Stomach (tissue), 8 donors: ENCODE measurements at regions not wholly inside any gene's neighbourhood (a gene's known extent, or its start where the extent isn't known, plus 50 kb on each side); places are given as distances from the start of the nearest gene placed in this dataset.
A peak's percentile ranks its signal among the peaks of the same experiment; 100 is the strongest.

Experiments
- DNase-seq, 2 donors: peaks; one replicate each; pipeline versions ENCODE4 v3.0.0 to v3.0.0-alpha.2; 2013 to 2019
- H3K27ac ChIP-seq, 5 donors: fragments of 200-600 bp in 4 of 5; sonication (generic) in 4 of 5; one replicate each; pipeline ENCODE4 v1.5.1; 2013 to 2019; ENCODE audit warnings: mild to moderate bottlenecking in 1 of 5, moderate library complexity in 1 of 5
- H3K27me3 ChIP-seq, 3 donors: fragments of 200-600 bp; sonication (generic); one replicate each; pipeline ENCODE4 v1.5.1; 2017 to 2019; ENCODE audit warnings: mixed run types in 1 of 3
- H3K36me3 ChIP-seq, 4 donors: fragments of 200-600 bp; sonication (generic); 1 replicate in 3 of 4; 2 replicates in 1 of 4; pipeline ENCODE4 v1.5.1; 2016 to 2019
- H3K4me1 ChIP-seq, 4 donors: fragments of 200-600 bp; sonication (generic); one replicate each; pipeline ENCODE4 v1.5.1; 2016 to 2019
- H3K4me3 ChIP-seq, 4 donors: fragments of 200-600 bp; sonication (generic) in 3 of 4; one replicate each; pipeline ENCODE4 v1.5.1; 2016 to 2019; ENCODE audit warnings: mild to moderate bottlenecking in 1 of 4
- H3K9me3 ChIP-seq, 4 donors: fragments of 200-600 bp; sonication (generic); one replicate each; pipeline ENCODE4 v1.5.1; 2016 to 2019
- CTCF ChIP-seq, 7 experiments: fragments of 450-650 bp in 4 of 7; fragments of 200-600 bp in 3 of 7; sonication (generic) in 3 of 7; IDR thresholded peaks; one replicate each; pipeline ENCODE4 v1.5.1; 2016 to 2019; ENCODE audit warnings: antibody characterized with exemption in 7 of 7, control low read depth in 2 of 7, mild to moderate bottlenecking in 1 of 7
- EP300 ChIP-seq: sonication (generic); formaldehyde crosslinking; IDR thresholded peaks from one replicate; pipeline ENCODE4 v1.6.1; 2017; ENCODE audit warnings: antibody characterized with exemption
- POLR2A ChIP-seq, 4 donors: fragments of 450-650 bp; IDR thresholded peaks; one replicate each; pipeline ENCODE4 v1.6.1; 2016; ENCODE audit warnings: antibody characterized with exemption in 4 of 4, control low read depth in 2 of 4, mild to moderate bottlenecking in 1 of 4, moderate library complexity in 1 of 4
- POLR2AphosphoS5 ChIP-seq, 3 donors: sonication (generic); formaldehyde crosslinking; IDR thresholded peaks; one replicate each; pipeline ENCODE4 v1.6.1; 2016; ENCODE audit warnings: antibody characterized with exemption in 3 of 3
- WGBS, 5 donors: extraction: QIAGEN DNeasy Blood & Tissue Kit in 3 of 5; methylation state at CpG; one replicate each; pipeline versions ENCODE4 v1.1.5 to v1.1.7; 2013 to 2018; 5-methylcytosine and 5-hydroxymethylcytosine counted together
- intact Hi-C: fragments of 100-400 bp; cut with DNase I; formaldehyde crosslinking; loops from one replicate; pipeline ENCODE4 v1.15.1; 2023; ENCODE audit warnings: low total_unique reads
- donor health status: healthy with polysubstance abuse.
- donor health status: Bipolar disorder and iron deficiency.
- donor health status: healthy.

- 38 to 60% (median 59%) methylated on average over 6 of the region's 6 CpGs for WGBS, 5 donors
Observed at GRCh38 chr1:55476445-55477015, 261.4 kb upstream of the USP24 start.

DNA sequence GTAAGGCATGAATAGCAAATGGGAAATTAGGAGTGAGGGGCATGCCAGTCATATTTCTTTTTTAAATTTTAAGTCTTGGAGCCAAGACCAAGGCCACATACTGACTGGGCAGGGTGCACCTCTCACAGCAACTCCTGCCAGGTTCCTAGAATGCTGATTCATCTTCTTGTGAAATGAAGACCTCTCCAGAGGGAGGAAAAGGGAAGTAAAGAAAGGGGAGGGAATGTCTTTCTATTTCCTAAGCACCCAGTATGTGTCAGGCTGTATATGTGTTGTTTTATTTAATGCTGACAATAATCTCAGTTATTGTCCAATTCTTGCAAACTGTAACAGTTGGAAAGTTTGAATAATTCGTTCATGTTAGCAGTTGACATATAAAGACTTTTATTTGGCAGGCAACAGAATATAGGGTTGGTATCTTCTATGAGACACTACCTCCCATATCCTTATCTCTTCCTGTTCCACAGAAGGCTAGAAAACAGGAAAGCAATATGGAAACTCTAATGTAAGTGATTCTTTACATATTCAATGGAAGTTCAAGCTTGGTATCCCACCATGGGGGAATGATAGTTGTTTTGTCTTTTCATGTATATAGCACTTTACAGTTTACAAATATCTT lies 259.1 kb upstream of the USP24 start:
- TF ChIP-seq CTCF (IDR thresholded peaks at IDR 0.05) (no peak), POLR2A (IDR thresholded peaks at IDR 0.05) (no peak), EP300 (no peak), POLR2AphosphoS5 (IDR thresholded peaks at IDR 0.05) (no peak)
- Histone ChIP-seq H3K27ac (no peak overlapping the region), H3K4me3 (no peak overlapping the region), H3K4me1 (peaks cover 0 to 8% (median 2%) of the 10 kb centered on the region in 4 donors), H3K9me3 (no peaks in the 10 kb centered on the region), H3K27me3 (peaks cover 0 to 4% (median 0%) of the 10 kb centered on the region in 3 donors), H3K36me3 (no peaks in the 10 kb centered on the region)
- DNase-seq, result no peak
- intact Hi-C loops, result no loop called here
- 43 to 70% (median 59%) methylated on average over 1 of the region's 1 CpG for WGBS, 5 donors

More at GRCh38 chr1:55476445-55477015, 261.4 kb upstream of the USP24 start:
- H3K9me3 ChIP-seq, result no peaks in the 10 kb centered on the region
- peak in 1 of 2 donors; percentile 40 for DNase-seq
- TF ChIP-seq POLR2A (IDR thresholded peaks at IDR 0.05) (no peak), EP300 (no peak), CTCF (IDR thresholded peaks at IDR 0.05) (no peak)
- H3K4me3 ChIP-seq, result no peak overlapping the region
- H3K36me3 ChIP-seq, result no peaks in the 10 kb centered on the region
- intact Hi-C loops, result no loop called here
- peaks cover 0 to 4% (median 0%) of the 10 kb centered on the region in 3 donors for H3K27me3 ChIP-seq
- H3K4me1 ChIP-seq, result peaks cover 0 to 17% (median 2%) of the 10 kb centered on the region in 4 donors
- H3K27ac ChIP-seq, result no peak overlapping the region

DNA sequence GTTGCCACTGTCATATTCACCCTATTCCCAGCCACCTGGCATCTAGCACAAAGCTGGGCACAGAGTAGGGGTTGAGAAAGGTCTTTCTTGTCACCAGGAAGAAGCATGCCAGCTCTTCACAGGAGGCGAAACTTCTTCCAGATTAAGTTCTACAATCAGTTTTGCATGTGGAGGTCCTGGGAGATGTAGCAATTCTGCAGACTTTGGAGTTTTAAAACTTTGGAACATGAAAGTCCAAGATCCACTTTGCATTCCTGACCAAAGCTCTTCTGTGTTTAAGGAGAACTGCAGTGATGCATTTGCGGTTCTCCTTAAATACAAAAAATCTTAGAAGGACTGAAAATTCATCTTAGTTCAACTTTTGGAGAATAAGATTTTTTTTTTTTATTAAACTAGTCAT lies 258.5 kb upstream of the USP24 start:
- Histone ChIP-seq H3K27me3 (peaks cover 0 to 4% (median 0%) of the 10 kb centered on the region in 3 donors), H3K27ac (no peak overlapping the region), H3K4me3 (no peak overlapping the region), H3K36me3 (no peaks in the 10 kb centered on the region), H3K4me1 (peaks cover 0 to 8% (median 2%) of the 10 kb centered on the region in 4 donors), H3K9me3 (no peaks in the 10 kb centered on the region)
- TF ChIP-seq POLR2A (IDR thresholded peaks at IDR 0.05) (no peak), EP300 (no peak), POLR2AphosphoS5 (IDR thresholded peaks at IDR 0.05) (no peak), CTCF (IDR thresholded peaks at IDR 0.05) (no peak)
- no peak for DNase-seq
- intact Hi-C loops, result no loop called here
- 90 to 97% (median 95%) methylated on average over 2 of the region's 2 CpGs for WGBS, 5 donors

DNA sequence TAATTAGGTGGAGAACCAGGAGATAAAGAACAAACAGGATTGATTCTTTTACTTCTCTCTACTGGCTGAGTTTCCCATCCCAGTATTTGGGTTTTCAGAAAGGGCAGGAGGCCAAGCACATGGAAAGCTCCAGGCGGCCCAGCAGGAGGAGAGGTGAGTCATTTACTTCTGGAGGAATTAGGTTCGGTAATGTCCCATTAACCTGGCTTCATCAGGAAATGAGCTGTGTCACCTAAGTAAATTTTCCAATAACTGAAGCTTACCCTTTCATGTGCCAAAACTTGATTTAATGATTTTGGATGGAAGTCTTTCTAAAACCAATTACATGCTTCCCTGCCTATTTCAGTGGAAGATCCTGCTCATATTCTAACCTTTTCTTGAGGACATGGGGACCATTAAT lies 257.6 kb upstream of the USP24 start:
- H3K27ac ChIP-seq, result no peak overlapping the region
- no peaks in the 10 kb centered on the region for H3K9me3 ChIP-seq
- H3K4me3 ChIP-seq, result no peak overlapping the region
- no peak for DNase-seq
- H3K4me1 ChIP-seq, result peaks cover 0 to 8% (median 2%) of the 10 kb centered on the region in 4 donors
- intact Hi-C loops, result no loop called here
- no peaks in the 10 kb centered on the region for H3K36me3 ChIP-seq
- TF ChIP-seq CTCF (IDR thresholded peaks at IDR 0.05) (no peak), POLR2A (IDR thresholded peaks at IDR 0.05) (no peak), POLR2AphosphoS5 (IDR thresholded peaks at IDR 0.05) (no peak), EP300 (no peak)
- peaks cover 0 to 4% (median 0%) of the 10 kb centered on the region in 3 donors for H3K27me3 ChIP-seq
- 30 to 55% (median 46%) methylated on average over 2 of the region's 2 CpGs for WGBS, 5 donors
